Uterus (tissue), 2 donors: ENCODE measurements at regions not wholly inside any gene's neighbourhood (a gene's known extent, or its start where the extent isn't known, plus 50 kb on each side); places are given as distances from the start of the nearest gene placed in this dataset.

Experiments
- POLR2A ChIP-seq, 2 donors: fragments of 450-650 bp; IDR thresholded peaks; one replicate each; pipeline ENCODE4 v1.6.1; 2016; ENCODE audit warnings: antibody characterized with exemption in 2 of 2, mild to moderate bottlenecking in 1 of 2, moderate library complexity in 1 of 2
- TF ChIP-seq, protein P1 (sequence below), 4 experiments: fragments of 200-600 bp in 2 of 4; fragments of 450-650 bp in 2 of 4; sonication (generic) in 2 of 4; IDR thresholded peaks; one replicate each; pipeline ENCODE4 v1.5.1; 2016 to 2019; ENCODE audit warnings: antibody characterized with exemption in 4 of 4, mild to moderate bottlenecking in 2 of 4, moderate library complexity in 1 of 4

DNA sequence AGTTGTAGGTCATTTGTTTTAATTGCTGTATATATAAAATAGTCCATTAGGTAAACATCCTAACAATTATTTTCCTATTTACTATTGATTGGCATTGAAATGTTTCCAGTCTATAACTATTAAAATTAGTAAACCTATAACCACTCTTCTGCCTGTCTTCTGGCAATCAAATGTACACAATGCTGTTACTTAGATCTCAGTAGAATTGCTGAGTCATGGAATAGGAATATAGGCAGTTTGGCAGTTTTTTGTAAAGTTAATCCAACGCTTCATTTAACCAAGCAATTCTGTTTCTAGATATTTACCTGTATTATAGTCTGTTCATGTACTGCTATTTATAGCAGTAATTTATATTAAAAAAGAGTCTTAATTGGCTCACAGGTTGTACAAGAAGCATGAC is 518.1 kb downstream of the DCDC2C start:
- TF ChIP-seq, protein P1, sequence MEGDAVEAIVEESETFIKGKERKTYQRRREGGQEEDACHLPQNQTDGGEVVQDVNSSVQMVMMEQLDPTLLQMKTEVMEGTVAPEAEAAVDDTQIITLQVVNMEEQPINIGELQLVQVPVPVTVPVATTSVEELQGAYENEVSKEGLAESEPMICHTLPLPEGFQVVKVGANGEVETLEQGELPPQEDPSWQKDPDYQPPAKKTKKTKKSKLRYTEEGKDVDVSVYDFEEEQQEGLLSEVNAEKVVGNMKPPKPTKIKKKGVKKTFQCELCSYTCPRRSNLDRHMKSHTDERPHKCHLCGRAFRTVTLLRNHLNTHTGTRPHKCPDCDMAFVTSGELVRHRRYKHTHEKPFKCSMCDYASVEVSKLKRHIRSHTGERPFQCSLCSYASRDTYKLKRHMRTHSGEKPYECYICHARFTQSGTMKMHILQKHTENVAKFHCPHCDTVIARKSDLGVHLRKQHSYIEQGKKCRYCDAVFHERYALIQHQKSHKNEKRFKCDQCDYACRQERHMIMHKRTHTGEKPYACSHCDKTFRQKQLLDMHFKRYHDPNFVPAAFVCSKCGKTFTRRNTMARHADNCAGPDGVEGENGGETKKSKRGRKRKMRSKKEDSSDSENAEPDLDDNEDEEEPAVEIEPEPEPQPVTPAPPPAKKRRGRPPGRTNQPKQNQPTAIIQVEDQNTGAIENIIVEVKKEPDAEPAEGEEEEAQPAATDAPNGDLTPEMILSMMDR (IDR thresholded peaks at IDR 0.05) = no peak
- no peak for TF ChIP-seq POLR2A (IDR thresholded peaks at IDR 0.05)
